ENCODE measurements at regions not wholly inside any gene's neighbourhood (a gene's known extent, or its start where the extent isn't known, plus 50 kb on each side); places are given as distances from the start of the nearest gene placed in this dataset.

DNA sequence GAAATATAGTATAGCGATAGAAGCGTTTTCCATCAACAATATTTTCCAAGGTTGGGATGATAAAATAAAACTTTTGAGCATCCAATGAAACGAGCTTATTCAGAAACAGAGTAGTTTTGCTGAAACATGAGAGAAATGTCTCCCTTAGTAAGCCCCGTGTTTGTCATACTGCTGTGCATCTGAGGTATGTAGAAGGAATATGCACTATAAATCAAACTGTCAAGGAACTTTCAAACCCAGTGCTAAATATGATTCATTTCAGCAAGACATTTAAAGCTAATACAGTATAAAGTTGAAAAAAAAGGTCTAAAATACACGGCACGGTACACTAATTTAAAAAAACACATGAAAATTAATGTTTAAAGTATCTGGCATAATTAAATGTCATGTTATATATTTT, 546.2 kb downstream of the SLITRK5 start:
- Histone ChIP-seq H3K4me1 (ENCODE audit: control insufficient read depth, insufficient read depth, low read length, poor library complexity, severe bottlenecking) (no peaks in the 10 kb centered on the region), H3K9me3 (ENCODE audit: control insufficient read depth, low read length) (no peaks in the 10 kb centered on the region), H3K27me3 (replicated peaks; ENCODE audit: control insufficient read depth, insufficient read depth, low read length, poor library complexity, severe bottlenecking) (no peaks in the 10 kb centered on the region), H3K36me3 (ENCODE audit: control insufficient read depth, insufficient read depth, low read length) (no peaks in the 10 kb centered on the region), H3K4me3 (ENCODE audit: insufficient read depth, low read depth, low read length, poor library complexity, severe bottlenecking) (no peak overlapping the region), H3K27ac (ENCODE audit: insufficient read depth, low read length, poor library complexity, severe bottlenecking) (no peak overlapping the region)
- DNase-seq: no peak

DNA sequence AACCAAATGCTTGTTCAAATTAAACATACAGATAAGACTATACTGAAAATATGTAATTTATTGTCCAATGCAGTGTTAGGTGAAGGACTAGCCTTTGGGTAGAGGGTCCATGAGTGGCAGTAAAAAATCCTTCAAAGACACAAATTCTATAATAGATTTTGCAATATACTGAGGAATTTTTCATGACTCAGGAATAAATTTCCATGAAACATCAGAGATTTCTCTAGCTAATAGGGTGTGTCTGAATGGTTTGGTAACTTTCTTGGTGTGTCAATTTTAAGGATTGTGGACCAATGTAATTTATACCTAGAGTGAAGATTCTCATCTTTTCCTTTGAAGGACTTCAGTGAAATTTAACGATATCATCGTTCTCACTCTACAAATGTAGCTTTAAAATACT, 546.7 kb downstream of the SLITRK5 start:
- DNase-seq: no peak
- no peak overlapping the region for H3K4me3 ChIP-seq (ENCODE audit: insufficient read depth, low read depth, low read length, poor library complexity, severe bottlenecking)

DNA sequence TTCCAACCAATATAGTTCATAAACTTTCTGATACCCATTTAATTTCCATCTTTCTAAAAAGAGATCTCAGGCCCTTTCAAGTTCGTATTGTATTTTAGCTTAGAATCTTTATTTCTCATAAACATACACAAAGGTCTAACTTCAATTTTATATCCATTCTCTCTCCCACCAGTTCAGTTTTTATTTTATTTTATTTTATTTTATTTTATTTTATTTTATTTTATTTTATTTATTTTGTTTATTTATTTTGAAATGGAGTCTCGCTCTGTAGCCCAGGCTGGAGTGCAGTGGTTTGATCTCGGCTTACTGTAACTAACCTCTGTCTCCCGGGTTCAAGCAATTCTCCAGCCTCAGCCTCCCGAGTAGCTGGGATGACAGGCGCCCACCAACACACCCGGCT, 552.8 kb downstream of the SLITRK5 start:
- Histone ChIP-seq H3K27ac (ENCODE audit: insufficient read depth, low read length, poor library complexity, severe bottlenecking) (no peak overlapping the region), H3K4me1 (ENCODE audit: control insufficient read depth, insufficient read depth, low read length, poor library complexity, severe bottlenecking) (no peaks in the 10 kb centered on the region), H3K4me3 (ENCODE audit: insufficient read depth, low read depth, low read length, poor library complexity, severe bottlenecking) (no peak overlapping the region), H3K27me3 (replicated peaks; ENCODE audit: control insufficient read depth, insufficient read depth, low read length, poor library complexity, severe bottlenecking) (no peaks in the 10 kb centered on the region), H3K36me3 (ENCODE audit: control insufficient read depth, insufficient read depth, low read length) (no peaks in the 10 kb centered on the region), H3K9me3 (ENCODE audit: control insufficient read depth, low read length) (peaks cover 4% of the 10 kb centered on the region)
- DNase-seq: no peak

More for the DNA sequence above, 546.7 kb downstream of the SLITRK5 start:
- Histone ChIP-seq H3K9me3 (ENCODE audit: control insufficient read depth, low read length) (no peaks in the 10 kb centered on the region), H3K36me3 (ENCODE audit: control insufficient read depth, insufficient read depth, low read length) (no peaks in the 10 kb centered on the region), H3K4me1 (ENCODE audit: control insufficient read depth, insufficient read depth, low read length, poor library complexity, severe bottlenecking) (no peaks in the 10 kb centered on the region), H3K27me3 (replicated peaks; ENCODE audit: control insufficient read depth, insufficient read depth, low read length, poor library complexity, severe bottlenecking) (no peaks in the 10 kb centered on the region), H3K27ac (ENCODE audit: insufficient read depth, low read length, poor library complexity, severe bottlenecking) (no peak overlapping the region)

- H3K36me3 ChIP-seq (ENCODE audit: control insufficient read depth, insufficient read depth, low read length): no peaks in the 10 kb centered on the region
- H3K9me3 ChIP-seq (ENCODE audit: control insufficient read depth, low read length): no peaks in the 10 kb centered on the region
- no peak overlapping the region for H3K4me3 ChIP-seq (ENCODE audit: insufficient read depth, low read depth, low read length, poor library complexity, severe bottlenecking)
- no peaks in the 10 kb centered on the region for H3K27me3 ChIP-seq (replicated peaks; ENCODE audit: control insufficient read depth, insufficient read depth, low read length, poor library complexity, severe bottlenecking)
- H3K4me1 ChIP-seq (ENCODE audit: control insufficient read depth, insufficient read depth, low read length, poor library complexity, severe bottlenecking): no peaks in the 10 kb centered on the region
- H3K27ac ChIP-seq (ENCODE audit: insufficient read depth, low read length, poor library complexity, severe bottlenecking): no peak overlapping the region
- no peak for DNase-seq
These were observed 564.3 kb downstream of the SLITRK5 start for GRCh38 chr13:88235441-88235840.

- Histone ChIP-seq H3K36me3 (ENCODE audit: control insufficient read depth, insufficient read depth, low read length) (no peaks in the 10 kb centered on the region), H3K9me3 (ENCODE audit: control insufficient read depth, low read length) (no peaks in the 10 kb centered on the region), H3K4me3 (ENCODE audit: insufficient read depth, low read depth, low read length, poor library complexity, severe bottlenecking) (no peak overlapping the region), H3K27ac (ENCODE audit: insufficient read depth, low read length, poor library complexity, severe bottlenecking) (no peak overlapping the region), H3K27me3 (replicated peaks; ENCODE audit: control insufficient read depth, insufficient read depth, low read length, poor library complexity, severe bottlenecking) (no peaks in the 10 kb centered on the region), H3K4me1 (ENCODE audit: control insufficient read depth, insufficient read depth, low read length, poor library complexity, severe bottlenecking) (no peaks in the 10 kb centered on the region)
- DNase-seq: no peak
These were observed 575.1 kb downstream of the SLITRK5 start for GRCh38 chr13:88246239-88246638.

- Histone ChIP-seq H3K27ac (ENCODE audit: insufficient read depth, low read length, poor library complexity, severe bottlenecking) (no peak overlapping the region), H3K9me3 (ENCODE audit: control insufficient read depth, low read length) (no peaks in the 10 kb centered on the region), H3K4me1 (ENCODE audit: control insufficient read depth, insufficient read depth, low read length, poor library complexity, severe bottlenecking) (no peaks in the 10 kb centered on the region), H3K36me3 (ENCODE audit: control insufficient read depth, insufficient read depth, low read length) (no peaks in the 10 kb centered on the region), H3K27me3 (replicated peaks; ENCODE audit: control insufficient read depth, insufficient read depth, low read length, poor library complexity, severe bottlenecking) (no peaks in the 10 kb centered on the region), H3K4me3 (ENCODE audit: insufficient read depth, low read depth, low read length, poor library complexity, severe bottlenecking) (no peak overlapping the region)
- no peak for DNase-seq
These were observed 577.2 kb downstream of the SLITRK5 start for GRCh38 chr13:88248393-88248792.

DNA sequence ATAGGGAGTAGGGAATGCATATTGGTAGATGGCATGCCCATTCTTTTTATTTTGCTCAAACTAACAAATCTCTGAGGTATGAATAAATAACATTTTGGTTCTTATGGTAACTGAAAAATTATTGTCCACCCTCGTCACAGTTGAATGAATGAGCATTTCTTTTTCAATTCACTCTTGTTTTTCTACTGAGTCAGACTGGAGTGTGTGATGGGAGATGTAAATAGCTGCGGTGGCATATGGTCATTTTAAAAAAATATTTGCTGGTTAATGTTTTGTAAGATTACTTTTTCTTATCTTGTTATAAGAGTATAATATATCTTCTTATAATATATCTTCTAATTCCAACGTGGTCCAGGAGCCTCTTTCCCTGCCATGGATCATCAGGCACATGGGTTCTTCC, 586.5 kb downstream of the SLITRK5 start:
- Histone ChIP-seq H3K36me3 (ENCODE audit: control insufficient read depth, insufficient read depth, low read length) (no peaks in the 10 kb centered on the region), H3K27ac (ENCODE audit: insufficient read depth, low read length, poor library complexity, severe bottlenecking) (no peak overlapping the region), H3K9me3 (ENCODE audit: control insufficient read depth, low read length) (no peaks in the 10 kb centered on the region), H3K27me3 (replicated peaks; ENCODE audit: control insufficient read depth, insufficient read depth, low read length, poor library complexity, severe bottlenecking) (no peaks in the 10 kb centered on the region), H3K4me3 (ENCODE audit: insufficient read depth, low read depth, low read length, poor library complexity, severe bottlenecking) (no peak overlapping the region), H3K4me1 (ENCODE audit: control insufficient read depth, insufficient read depth, low read length, poor library complexity, severe bottlenecking) (no peaks in the 10 kb centered on the region)
- no peak for DNase-seq

- Histone ChIP-seq H3K4me3 (ENCODE audit: insufficient read depth, low read depth, low read length, poor library complexity, severe bottlenecking) (no peak overlapping the region), H3K27ac (ENCODE audit: insufficient read depth, low read length, poor library complexity, severe bottlenecking) (no peak overlapping the region), H3K9me3 (ENCODE audit: control insufficient read depth, low read length) (no peaks in the 10 kb centered on the region), H3K36me3 (ENCODE audit: control insufficient read depth, insufficient read depth, low read length) (no peaks in the 10 kb centered on the region), H3K4me1 (ENCODE audit: control insufficient read depth, insufficient read depth, low read length, poor library complexity, severe bottlenecking) (no peaks in the 10 kb centered on the region), H3K27me3 (replicated peaks; ENCODE audit: control insufficient read depth, insufficient read depth, low read length, poor library complexity, severe bottlenecking) (no peaks in the 10 kb centered on the region)
- DNase-seq: no peak
These were observed 592.6 kb downstream of the SLITRK5 start for GRCh38 chr13:88263808-88264207.

DNA sequence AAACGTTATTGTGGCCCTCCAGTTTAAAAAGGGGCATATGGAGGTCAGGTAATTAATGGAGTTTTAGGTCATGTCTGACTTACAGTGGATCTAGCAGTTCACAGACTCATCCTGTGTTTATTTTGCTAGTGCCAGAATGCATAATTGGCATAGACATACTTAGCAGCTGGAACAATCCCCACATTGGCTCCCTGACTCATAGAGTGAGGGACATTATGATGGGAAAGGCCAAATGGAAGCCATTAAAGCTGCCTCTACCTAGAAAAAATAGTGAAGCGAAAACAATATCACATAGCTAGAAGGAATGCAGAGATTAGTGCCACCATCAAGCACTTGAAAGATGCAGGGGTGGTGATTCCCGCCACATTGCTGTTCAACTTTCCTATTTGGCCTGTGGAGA, 610.7 kb downstream of the SLITRK5 start:
- Histone ChIP-seq H3K27ac (ENCODE audit: insufficient read depth, low read length, poor library complexity, severe bottlenecking) (no peak overlapping the region), H3K36me3 (ENCODE audit: control insufficient read depth, insufficient read depth, low read length) (no peaks in the 10 kb centered on the region), H3K27me3 (replicated peaks; ENCODE audit: control insufficient read depth, insufficient read depth, low read length, poor library complexity, severe bottlenecking) (no peaks in the 10 kb centered on the region), H3K4me3 (ENCODE audit: insufficient read depth, low read depth, low read length, poor library complexity, severe bottlenecking) (no peak overlapping the region), H3K4me1 (ENCODE audit: control insufficient read depth, insufficient read depth, low read length, poor library complexity, severe bottlenecking) (no peaks in the 10 kb centered on the region), H3K9me3 (ENCODE audit: control insufficient read depth, low read length) (no peaks in the 10 kb centered on the region)
- no peak for DNase-seq

GRCh38 chr13:88285329-88285728, 614.2 kb downstream of the SLITRK5 start:
- no peak for DNase-seq
- H3K36me3 ChIP-seq (ENCODE audit: control insufficient read depth, insufficient read depth, low read length): no peaks in the 10 kb centered on the region
- no peaks in the 10 kb centered on the region for H3K27me3 ChIP-seq (replicated peaks; ENCODE audit: control insufficient read depth, insufficient read depth, low read length, poor library complexity, severe bottlenecking)
- no peak overlapping the region for H3K27ac ChIP-seq (ENCODE audit: insufficient read depth, low read length, poor library complexity, severe bottlenecking)
- H3K4me1 ChIP-seq (ENCODE audit: control insufficient read depth, insufficient read depth, low read length, poor library complexity, severe bottlenecking): no peaks in the 10 kb centered on the region
- no peaks in the 10 kb centered on the region for H3K9me3 ChIP-seq (ENCODE audit: control insufficient read depth, low read length)
- H3K4me3 ChIP-seq (ENCODE audit: insufficient read depth, low read depth, low read length, poor library complexity, severe bottlenecking): no peak overlapping the region

DNA sequence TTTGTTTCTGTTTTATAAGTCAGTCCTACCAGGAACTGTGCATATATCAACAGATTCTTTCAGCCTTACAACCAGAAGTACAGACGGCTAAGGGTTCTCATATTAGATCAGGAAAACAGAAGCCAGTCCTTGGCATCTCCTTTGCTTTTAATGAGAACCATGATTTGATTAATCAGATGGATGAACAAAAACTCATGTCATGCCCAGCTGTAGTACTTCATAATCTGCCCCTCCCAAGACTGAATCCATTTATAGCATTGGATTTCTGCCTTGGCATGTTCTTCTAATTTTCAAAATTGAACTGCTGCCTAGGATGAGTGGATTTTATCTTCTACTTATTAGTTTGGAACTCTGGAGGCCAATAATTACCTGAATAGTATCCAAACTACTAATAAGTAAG, 617.2 kb downstream of the SLITRK5 start:
- H3K27me3 ChIP-seq (replicated peaks; ENCODE audit: control insufficient read depth, insufficient read depth, low read length, poor library complexity, severe bottlenecking): no peaks in the 10 kb centered on the region
- DNase-seq: no peak
- H3K36me3 ChIP-seq (ENCODE audit: control insufficient read depth, insufficient read depth, low read length): no peaks in the 10 kb centered on the region
- no peaks in the 10 kb centered on the region for H3K9me3 ChIP-seq (ENCODE audit: control insufficient read depth, low read length)
- no peak overlapping the region for H3K4me3 ChIP-seq (ENCODE audit: insufficient read depth, low read depth, low read length, poor library complexity, severe bottlenecking)
- H3K4me1 ChIP-seq (ENCODE audit: control insufficient read depth, insufficient read depth, low read length, poor library complexity, severe bottlenecking): no peaks in the 10 kb centered on the region
- H3K27ac ChIP-seq (ENCODE audit: insufficient read depth, low read length, poor library complexity, severe bottlenecking): no peak overlapping the region

All from effector memory CD4-positive, alpha-beta T cell (primary cell).